A549 (cell line): ENCODE measurements at regions not wholly inside any gene's neighbourhood (a gene's known extent, or its start where the extent isn't known, plus 50 kb on each side); places are given as distances from the start of the nearest gene placed in this dataset.

Experiments
- POLR2A ChIP-seq: IDR thresholded peaks from 2 replicates; pipeline ENCODE4 v1.6.1; 2012; ENCODE audit warnings: mild to moderate bottlenecking, low read length
- RCOR1 ChIP-seq: fragments of 150-350 bp; IDR thresholded peaks from 2 replicates; pipeline ENCODE4 v1.6.1; 2014; ENCODE audit warnings: antibody characterized with exemption, low read length, low read depth
- TF ChIP-seq, protein P1 (sequence below): fragments of >200 bp; sonication (Bioruptor Twin); formaldehyde crosslinking; IDR thresholded peaks from 3 replicates; pipeline ENCODE4 v1.5.1; 2016
- TF ChIP-seq, protein P2 (sequence below): IDR thresholded peaks from 2 replicates; pipeline ENCODE4 v1.6.1; 2012
- TF ChIP-seq, protein P3 (sequence below): fragments of >200 bp; sonication (Bioruptor Twin); formaldehyde crosslinking; IDR thresholded peaks from 2 replicates; pipeline ENCODE4 v1.6.1; 2016

DNA sequence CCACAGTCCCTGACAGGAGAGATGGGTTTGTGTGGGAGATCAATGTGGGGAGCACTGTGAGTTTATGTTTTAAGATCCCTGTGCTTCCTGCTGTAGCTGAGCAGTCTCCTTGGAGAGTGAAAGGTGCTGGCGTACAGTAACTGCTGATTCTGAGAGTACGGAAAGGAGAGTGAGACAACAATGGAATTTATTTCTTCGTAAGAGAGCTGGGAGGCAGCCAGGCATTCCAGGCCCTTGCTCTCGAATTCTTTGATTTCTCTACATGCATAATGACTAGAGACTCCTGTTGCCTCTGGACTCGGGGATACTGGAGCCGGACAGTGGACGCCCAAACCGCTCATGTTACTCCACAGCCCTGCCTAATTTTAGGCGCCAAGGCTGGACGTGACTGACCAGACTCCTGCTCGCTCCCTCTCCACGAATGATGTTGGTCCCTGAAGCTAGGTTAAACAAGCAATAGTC, 131.0 kb upstream of the PHACTR1 start:
- TF ChIP-seq, protein P1, sequence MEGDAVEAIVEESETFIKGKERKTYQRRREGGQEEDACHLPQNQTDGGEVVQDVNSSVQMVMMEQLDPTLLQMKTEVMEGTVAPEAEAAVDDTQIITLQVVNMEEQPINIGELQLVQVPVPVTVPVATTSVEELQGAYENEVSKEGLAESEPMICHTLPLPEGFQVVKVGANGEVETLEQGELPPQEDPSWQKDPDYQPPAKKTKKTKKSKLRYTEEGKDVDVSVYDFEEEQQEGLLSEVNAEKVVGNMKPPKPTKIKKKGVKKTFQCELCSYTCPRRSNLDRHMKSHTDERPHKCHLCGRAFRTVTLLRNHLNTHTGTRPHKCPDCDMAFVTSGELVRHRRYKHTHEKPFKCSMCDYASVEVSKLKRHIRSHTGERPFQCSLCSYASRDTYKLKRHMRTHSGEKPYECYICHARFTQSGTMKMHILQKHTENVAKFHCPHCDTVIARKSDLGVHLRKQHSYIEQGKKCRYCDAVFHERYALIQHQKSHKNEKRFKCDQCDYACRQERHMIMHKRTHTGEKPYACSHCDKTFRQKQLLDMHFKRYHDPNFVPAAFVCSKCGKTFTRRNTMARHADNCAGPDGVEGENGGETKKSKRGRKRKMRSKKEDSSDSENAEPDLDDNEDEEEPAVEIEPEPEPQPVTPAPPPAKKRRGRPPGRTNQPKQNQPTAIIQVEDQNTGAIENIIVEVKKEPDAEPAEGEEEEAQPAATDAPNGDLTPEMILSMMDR = no peak
- no peak for TF ChIP-seq POLR2A
- TF ChIP-seq, protein P2, sequence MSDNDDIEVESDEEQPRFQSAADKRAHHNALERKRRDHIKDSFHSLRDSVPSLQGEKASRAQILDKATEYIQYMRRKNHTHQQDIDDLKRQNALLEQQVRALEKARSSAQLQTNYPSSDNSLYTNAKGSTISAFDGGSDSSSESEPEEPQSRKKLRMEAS = no peak
- TF ChIP-seq, protein P3, sequence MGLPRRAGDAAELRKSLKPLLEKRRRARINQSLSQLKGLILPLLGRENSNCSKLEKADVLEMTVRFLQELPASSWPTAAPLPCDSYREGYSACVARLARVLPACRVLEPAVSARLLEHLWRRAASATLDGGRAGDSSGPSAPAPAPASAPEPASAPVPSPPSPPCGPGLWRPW = no peak
- no peak for TF ChIP-seq RCOR1
